ENCODE measurements at regions not wholly inside any gene's neighbourhood (a gene's known extent, or its start where the extent isn't known, plus 50 kb on each side); places are given as distances from the start of the nearest gene placed in this dataset.

- no peak for TF ChIP-seq TCF7 (IDR thresholded peaks at IDR 0.05; ENCODE audit: borderline replicate concordance)
- TF ChIP-seq ZNF592 (IDR thresholded peaks at IDR 0.05) = no peak
- TF ChIP-seq SUZ12 (IDR thresholded peaks at IDR 0.05; ENCODE audit: unreplicated experiment) = no peak
Measured at GRCh38 chr3:146903927-146904326, 298.8 kb upstream of the PLSCR5 start.
